ENCODE measurements at regions not wholly inside any gene's neighbourhood (a gene's known extent, or its start where the extent isn't known, plus 50 kb on each side); places are given as distances from the start of the nearest gene placed in this dataset.

DNA sequence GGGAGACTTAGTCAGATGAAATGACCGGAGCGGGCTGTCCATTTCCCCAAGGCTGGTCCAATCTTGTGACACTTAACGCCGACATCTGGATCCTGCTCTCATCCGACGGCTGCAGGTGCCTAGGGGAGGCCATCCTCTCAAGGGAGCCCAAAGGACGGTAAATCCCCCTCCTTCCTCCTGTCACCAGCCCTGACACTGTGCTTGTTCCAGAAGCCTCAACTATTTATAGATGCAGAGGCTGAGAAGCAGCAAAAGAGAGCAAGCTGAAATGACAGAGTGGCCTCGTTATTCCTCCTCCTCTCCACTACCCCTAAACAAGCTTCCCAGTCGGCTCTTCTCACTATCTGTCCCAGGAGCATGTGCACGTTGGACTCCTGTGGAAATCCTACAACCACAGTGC is 533.7 kb downstream of the LIG4 start:
- Histone ChIP-seq H3K27ac (ENCODE audit: low read depth, low read length, poor library complexity, severe bottlenecking) (no peak overlapping the region), H3K36me3 (ENCODE audit: insufficient read depth, low read length, poor library complexity, severe bottlenecking) (no peaks in the 10 kb centered on the region), H3K9me3 (ENCODE audit: low read depth, low read length, poor library complexity, severe bottlenecking) (no peaks in the 10 kb centered on the region), H3K4me3 (ENCODE audit: low read depth, low read length, poor library complexity, severe bottlenecking) (no peak overlapping the region), H3K4me1 (ENCODE audit: insufficient read depth, low read length, poor library complexity, severe bottlenecking) (no peaks in the 10 kb centered on the region), H3K27me3 (replicated peaks; ENCODE audit: insufficient read depth, low read depth, low read length, poor library complexity) (no peaks in the 10 kb centered on the region)
- DNase-seq (ENCODE audit: low spot score) = no peak
- TF ChIP-seq EZH2 (IDR thresholded peaks at IDR 0.05; ENCODE audit: borderline replicate concordance, low read depth, low read length, poor library complexity, severe bottlenecking) = no peak
- TF ChIP-seq, protein P1, sequence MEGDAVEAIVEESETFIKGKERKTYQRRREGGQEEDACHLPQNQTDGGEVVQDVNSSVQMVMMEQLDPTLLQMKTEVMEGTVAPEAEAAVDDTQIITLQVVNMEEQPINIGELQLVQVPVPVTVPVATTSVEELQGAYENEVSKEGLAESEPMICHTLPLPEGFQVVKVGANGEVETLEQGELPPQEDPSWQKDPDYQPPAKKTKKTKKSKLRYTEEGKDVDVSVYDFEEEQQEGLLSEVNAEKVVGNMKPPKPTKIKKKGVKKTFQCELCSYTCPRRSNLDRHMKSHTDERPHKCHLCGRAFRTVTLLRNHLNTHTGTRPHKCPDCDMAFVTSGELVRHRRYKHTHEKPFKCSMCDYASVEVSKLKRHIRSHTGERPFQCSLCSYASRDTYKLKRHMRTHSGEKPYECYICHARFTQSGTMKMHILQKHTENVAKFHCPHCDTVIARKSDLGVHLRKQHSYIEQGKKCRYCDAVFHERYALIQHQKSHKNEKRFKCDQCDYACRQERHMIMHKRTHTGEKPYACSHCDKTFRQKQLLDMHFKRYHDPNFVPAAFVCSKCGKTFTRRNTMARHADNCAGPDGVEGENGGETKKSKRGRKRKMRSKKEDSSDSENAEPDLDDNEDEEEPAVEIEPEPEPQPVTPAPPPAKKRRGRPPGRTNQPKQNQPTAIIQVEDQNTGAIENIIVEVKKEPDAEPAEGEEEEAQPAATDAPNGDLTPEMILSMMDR (conservative IDR thresholded peaks at IDR 0.05; ENCODE audit: low read depth, low read length) = no peak
- POLR2A ChIA-PET (ENCODE audit: low non-redundant PET) = no interaction called here
- intact Hi-C loops (cut with micrococcal nuclease; ENCODE audit: unreplicated experiment) = no loop called here
- BruUV-seq (replicated peaks) = no TSS peak
- CTCF ChIA-PET = no interaction called here

DNA sequence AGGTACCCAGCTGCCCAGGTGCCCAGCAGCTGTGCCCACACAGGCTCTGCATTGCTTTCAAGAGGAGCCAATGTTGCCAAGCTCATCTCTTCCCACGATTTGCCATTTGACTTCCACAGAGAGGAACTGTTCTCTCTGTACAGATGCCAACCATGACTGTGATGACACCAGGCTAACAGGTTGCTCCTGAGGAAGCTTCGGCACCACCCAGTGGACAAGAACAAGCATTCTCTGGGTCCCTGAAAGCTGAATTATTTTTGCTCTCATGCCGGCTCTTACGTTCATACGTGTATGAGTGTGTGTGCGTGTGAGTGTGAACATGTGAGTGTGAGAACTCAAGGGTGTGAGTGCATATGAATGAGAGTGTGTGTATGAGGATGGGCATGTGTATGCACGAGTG is 535.2 kb downstream of the LIG4 start:
- DNase-seq (ENCODE audit: low spot score) = peak; percentile 19
- no peak overlapping the region for H3K4me3 ChIP-seq (ENCODE audit: low read depth, low read length, poor library complexity, severe bottlenecking)
- ChIA-PET CTCF (interaction anchor here (0.6 kb wide), 1 partner anchor 476 kb away, joined by 3 read pairs; no protein-coding TSS in a partner anchor), POLR2A (ENCODE audit: low non-redundant PET) (no interaction called here)
- H3K4me1 ChIP-seq (ENCODE audit: insufficient read depth, low read length, poor library complexity, severe bottlenecking) = no peaks in the 10 kb centered on the region
- no peaks in the 10 kb centered on the region for H3K9me3 ChIP-seq (ENCODE audit: low read depth, low read length, poor library complexity, severe bottlenecking)
- no peaks in the 10 kb centered on the region for H3K27me3 ChIP-seq (replicated peaks; ENCODE audit: insufficient read depth, low read depth, low read length, poor library complexity)
- no peaks in the 10 kb centered on the region for H3K36me3 ChIP-seq (ENCODE audit: insufficient read depth, low read length, poor library complexity, severe bottlenecking)
- intact Hi-C loops (cut with micrococcal nuclease; ENCODE audit: unreplicated experiment) = no loop called here
- H3K27ac ChIP-seq (ENCODE audit: low read depth, low read length, poor library complexity, severe bottlenecking) = no peak overlapping the region
- TF ChIP-seq, protein P1 (conservative IDR thresholded peaks at IDR 0.05; ENCODE audit: low read depth, low read length) = peak; percentile 33
- TF ChIP-seq EZH2 (IDR thresholded peaks at IDR 0.05; ENCODE audit: borderline replicate concordance, low read depth, low read length, poor library complexity, severe bottlenecking) = no peak
- BruUV-seq (replicated peaks) = no TSS peak

DNA sequence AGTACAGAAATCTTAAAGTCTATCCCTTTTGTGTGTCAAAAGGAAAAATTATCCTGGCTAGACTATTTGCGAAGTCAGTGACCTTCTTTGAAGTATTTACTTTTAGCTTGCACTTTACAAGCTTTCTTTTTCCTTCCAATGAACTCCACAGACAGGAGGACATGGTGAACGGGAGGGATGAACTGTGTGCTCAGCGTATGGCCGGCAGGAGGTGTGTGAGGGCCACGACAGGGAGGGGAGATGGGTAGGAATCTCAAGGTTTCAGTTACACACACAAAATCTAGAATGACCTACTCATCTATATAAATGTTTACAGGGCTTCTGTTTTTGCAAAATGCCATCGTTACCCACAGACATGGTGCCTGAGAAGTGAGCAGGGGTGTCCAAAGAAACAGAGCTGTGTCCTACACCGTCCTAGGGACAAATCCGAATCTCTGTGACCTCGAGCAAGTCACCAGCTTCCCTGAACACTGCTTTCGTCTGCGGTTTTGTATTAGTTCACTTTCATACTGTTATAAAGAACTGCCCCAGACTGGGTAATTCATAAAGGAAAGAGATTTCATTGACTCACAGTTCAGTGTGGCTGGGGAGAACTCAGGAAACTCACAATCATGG is 537.2 kb downstream of the LIG4 start:
- Histone ChIP-seq H3K9me3 (ENCODE audit: low read depth, low read length, poor library complexity, severe bottlenecking) (no peaks in the 10 kb centered on the region), H3K4me3 (ENCODE audit: low read depth, low read length, poor library complexity, severe bottlenecking) (no peak overlapping the region), H3K4me1 (ENCODE audit: insufficient read depth, low read length, poor library complexity, severe bottlenecking) (no peaks in the 10 kb centered on the region), H3K27me3 (replicated peaks; ENCODE audit: insufficient read depth, low read depth, low read length, poor library complexity) (no peaks in the 10 kb centered on the region), H3K27ac (ENCODE audit: low read depth, low read length, poor library complexity, severe bottlenecking) (no peak overlapping the region), H3K36me3 (ENCODE audit: insufficient read depth, low read length, poor library complexity, severe bottlenecking) (no peaks in the 10 kb centered on the region)
- intact Hi-C loops (cut with micrococcal nuclease; ENCODE audit: unreplicated experiment) = no loop called here
- POLR2A ChIA-PET (ENCODE audit: low non-redundant PET) = no interaction called here
- DNase-seq (ENCODE audit: low spot score) = no peak
- no TSS peak for BruUV-seq (replicated peaks)
- CTCF ChIA-PET = no interaction called here
- TF ChIP-seq, protein P1 (conservative IDR thresholded peaks at IDR 0.05; ENCODE audit: low read depth, low read length) = no peak
- TF ChIP-seq EZH2 (IDR thresholded peaks at IDR 0.05; ENCODE audit: borderline replicate concordance, low read depth, low read length, poor library complexity, severe bottlenecking) = no peak

Measured in A673 (cell line).